Right hindlimb (tissue), 1 donor: ENCODE measurements at regions not wholly inside any gene's neighbourhood (a gene's known extent, or its start where the extent isn't known, plus 50 kb on each side); places are given as distances from the start of the nearest gene placed in this dataset.

Experiments
- DNase-seq: peaks from one replicate; pipeline ENCODE4 v3.0.0-alpha.2; 2018

DNA sequence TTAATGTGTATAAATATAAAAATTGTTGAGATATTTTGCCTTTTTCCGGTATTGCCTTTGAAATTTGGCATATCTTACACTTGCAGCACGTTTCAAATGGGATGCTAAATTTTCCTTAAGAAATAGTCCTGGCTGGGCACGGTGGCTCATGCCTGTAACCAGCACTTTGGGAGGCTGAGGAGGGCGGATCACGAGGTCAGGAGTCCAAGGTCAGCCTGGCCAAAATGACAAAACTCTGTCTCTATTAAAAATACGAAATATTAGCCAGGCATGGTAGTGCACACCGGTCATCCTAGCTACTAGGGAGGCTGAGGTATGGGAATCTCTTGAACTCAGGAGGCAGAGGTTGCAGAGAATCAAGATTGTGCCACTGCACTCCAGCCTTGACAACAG, 220.2 kb downstream of the PTEN start:
- DNase-seq = no peak

DNA sequence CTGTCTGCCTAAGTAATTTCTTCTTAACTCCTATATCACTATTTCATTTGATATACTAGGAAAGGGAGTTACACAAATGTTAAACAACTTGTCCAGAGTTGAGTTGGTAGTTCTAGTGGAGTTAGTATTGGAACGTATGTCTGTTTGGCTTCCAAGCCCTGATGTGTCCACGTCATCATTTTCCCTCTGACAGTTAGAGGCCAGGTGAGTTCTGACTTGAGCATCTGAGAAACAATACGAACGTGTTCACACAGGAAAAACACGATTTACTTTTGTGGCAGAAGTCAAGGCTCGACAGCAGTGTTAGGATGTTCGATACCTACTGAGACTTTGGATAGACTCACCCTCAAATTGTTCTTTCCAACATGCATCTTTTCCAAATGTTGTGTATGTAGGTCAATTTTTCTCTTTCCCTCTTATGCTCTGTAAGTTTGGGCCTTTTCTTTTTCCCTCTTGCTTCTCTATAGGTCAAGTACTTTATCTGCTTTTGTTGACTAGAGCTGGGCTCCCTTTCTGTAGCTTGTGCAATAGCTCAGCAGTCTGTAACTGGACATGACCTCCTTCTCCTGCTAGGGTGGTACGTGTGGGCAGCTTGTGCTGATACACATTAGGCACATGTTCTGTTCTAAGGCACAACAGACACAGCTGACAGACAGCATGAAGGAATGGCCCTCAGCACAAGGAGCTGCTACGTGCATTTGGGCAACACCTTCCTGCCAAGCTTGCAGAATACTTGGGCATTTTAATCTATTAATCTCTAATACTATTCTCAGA, 222.9 kb downstream of the PTEN start:
- no peak for DNase-seq

DNA sequence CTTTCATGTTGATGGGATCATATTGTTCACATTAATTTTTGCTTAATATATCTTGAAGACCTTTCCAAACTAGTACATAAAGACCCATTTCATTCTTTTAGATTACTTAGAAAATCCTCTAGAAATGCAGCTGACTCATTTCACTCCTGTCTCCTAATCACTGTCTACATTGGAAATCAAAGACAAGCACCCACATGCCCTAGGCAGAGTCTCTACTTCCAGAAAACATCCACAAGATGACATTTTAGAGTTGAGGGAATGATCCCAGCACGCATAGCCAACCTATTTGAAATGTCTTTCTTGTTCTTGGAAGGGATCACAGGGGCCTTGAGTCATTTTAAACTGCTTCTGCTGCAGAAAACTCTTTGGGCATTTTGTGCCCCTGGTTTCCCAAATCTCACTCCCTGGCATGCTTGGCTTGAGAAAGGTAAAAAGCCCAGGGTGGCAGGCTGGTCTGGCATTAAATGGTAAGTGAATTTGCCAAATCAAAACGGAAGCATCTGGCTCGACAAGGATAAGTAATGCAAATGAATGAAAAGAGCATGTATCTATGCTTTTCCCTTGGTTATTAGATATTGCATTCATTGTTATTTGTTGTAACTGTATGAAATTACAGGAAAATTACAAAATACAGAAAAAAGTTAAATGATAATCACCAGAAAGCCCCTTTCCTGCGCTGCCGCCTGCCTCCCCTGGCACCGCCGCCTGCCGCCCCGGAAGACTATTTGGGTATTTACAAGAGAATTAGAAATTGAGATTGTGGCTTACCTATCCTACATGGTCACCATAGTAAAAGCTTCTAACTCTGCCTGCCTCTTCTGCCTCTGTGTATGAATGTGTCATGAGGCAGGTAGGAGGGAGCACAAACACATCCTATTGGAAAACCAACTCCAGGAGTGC, 225.3 kb downstream of the PTEN start:
- no peak for DNase-seq

DNA sequence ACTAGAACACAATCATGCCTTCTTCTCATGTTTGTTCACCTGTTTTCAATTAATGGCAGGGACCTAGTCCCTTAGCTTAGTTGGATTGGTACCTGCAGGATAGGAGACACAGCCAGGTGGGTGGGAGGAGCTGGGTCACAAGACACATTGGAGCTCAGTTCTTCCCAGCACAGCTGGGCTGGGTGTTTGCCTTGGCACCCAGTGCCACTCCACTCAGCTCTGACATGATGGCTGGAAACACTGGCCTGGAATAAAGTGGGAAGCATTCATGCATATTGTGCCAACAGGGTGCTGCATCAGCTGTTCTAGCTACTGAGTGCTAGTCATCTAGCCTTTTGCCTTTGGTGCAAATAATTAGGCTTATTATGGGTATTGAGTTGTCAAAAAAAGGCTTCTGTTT, 226.1 kb downstream of the PTEN start:
- DNase-seq = no peak

DNA sequence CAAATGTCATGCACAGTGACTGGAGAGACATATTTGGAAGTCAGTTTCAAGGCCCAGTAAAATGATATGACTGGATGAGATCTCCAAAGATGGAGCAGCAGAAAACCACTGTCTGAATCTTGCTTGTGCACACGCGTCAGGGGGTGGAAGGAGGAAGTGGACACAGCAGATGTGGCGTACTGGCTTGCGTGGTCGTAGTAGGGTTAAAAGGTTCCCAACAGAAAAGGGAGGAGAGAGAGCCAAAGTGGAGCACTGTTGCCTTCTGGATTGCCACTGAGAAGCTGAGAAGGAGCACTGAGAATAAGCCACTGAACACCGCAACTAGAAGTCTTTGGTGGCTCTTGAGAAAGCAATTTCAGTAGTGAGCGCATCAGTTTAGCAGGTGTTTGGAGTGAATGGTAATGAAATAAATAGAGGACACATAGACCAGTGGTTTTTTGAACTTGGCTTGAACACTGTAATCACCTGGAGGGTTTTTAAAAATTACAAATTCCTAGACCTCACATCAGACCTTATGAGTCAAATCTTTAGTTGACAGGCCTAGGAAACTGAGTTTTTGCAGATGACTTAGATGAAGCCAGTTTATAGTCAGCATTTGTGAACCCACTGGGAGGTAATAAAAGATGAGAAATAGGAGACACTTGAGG, 227.3 kb downstream of the PTEN start:
- DNase-seq = no peak

DNA sequence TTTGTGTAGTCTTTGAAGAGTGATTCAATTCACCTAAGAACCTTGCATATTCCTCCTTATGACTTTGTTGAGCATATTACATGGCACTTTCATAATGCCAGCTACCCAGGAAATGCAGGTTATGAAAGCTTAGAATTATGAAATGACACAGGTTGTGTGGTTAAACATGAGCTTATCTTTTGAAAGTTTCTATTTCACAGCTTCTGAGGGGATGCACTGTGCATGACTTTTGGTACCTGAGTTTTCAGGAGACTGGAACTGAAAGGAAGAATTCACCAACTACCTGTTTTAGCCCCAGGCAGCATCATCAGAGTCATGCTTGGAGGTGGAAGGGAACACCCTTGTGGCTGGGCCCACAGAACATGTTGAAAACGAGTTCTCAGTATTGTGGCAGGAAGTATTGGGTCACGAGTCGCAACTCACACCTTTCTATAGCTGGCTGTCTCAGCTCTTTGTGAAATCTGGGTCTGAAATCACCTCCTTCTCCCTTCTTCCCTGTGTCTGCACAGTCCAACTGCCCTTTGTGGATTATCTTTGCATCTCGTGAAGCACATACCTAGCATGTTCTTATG, 228.2 kb downstream of the PTEN start:
- DNase-seq = no peak

DNA sequence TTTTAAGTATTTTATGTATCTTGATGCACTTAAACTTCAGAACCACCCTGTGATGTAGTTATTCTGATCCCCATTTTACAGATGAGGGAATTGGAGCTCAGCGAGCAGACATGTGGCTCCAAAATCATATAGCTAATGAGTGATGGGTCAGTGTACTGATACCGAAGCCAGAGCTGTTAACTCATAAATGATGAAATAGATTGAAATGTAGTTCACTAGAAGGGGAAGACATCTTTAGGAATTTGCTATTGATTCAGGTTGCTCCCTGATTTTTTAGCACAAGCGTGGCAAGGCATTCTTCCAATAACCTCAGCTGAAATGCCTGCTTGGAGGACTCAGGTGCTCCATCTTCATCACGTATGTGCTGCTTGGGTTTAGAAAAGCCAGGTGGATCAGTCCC, 228.8 kb downstream of the PTEN start:
- DNase-seq = no peak

DNA sequence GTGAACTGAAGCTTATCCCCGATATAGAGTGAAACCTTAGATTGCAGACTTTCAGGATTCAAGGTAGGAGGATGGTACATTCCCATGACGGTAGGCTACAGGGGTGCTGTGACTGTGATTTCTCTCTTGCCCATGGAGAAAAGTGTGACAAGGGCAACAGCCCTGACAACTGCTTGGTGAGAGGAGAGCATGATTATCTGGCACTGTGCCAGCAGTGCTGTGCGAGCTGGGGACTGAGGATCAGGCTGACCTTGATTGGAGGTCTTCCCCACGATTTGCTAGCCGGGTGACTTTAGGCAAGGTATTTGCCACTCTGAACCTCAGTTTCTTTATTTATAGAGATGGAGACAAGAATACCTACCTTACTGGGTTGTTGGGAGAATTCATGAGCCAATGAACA, 229.5 kb downstream of the PTEN start:
- no peak for DNase-seq

DNA sequence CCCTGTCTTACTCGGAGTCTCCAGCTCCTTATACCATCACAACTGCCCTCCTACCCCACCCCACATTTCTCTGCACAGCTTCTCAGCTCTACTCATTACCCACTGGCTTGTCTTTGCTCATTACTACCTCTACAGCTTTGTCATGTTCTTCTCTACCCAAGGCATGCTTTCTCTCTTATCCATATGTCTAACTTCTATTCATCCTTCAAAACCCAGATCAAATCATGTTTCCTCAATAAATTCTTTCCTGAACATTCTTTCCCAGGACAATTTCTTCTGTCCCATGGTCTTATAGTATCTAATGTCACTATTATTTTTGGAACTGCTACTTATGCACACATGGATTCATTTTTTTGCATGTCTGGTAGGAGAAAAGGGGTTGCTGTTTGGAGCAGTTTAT, 231.4 kb downstream of the PTEN start:
- no peak for DNase-seq

DNA sequence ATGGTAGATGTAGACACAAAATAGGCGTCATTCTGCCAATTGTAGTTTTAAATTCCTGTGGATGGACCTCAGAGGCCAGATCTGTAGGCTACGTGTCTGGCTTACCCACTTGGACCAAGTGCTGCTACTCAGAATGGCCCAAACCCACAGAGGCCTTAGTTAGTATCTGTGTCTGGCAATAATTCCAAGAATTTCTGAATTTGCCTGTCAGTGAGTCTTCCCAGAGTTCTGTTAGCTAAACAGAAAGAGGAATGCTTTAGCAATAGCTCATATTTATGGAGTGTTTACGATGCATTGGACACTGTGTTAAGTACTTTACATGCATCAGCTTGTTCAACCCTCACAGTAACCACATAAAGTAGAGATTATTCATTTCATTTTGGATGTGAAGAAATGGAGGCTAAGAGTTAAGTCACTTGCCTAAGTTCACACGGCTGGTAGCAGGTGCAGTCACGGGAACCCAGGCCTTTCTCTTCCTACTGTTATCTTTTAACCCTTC, 231.8 kb downstream of the PTEN start:
- no peak for DNase-seq

DNA sequence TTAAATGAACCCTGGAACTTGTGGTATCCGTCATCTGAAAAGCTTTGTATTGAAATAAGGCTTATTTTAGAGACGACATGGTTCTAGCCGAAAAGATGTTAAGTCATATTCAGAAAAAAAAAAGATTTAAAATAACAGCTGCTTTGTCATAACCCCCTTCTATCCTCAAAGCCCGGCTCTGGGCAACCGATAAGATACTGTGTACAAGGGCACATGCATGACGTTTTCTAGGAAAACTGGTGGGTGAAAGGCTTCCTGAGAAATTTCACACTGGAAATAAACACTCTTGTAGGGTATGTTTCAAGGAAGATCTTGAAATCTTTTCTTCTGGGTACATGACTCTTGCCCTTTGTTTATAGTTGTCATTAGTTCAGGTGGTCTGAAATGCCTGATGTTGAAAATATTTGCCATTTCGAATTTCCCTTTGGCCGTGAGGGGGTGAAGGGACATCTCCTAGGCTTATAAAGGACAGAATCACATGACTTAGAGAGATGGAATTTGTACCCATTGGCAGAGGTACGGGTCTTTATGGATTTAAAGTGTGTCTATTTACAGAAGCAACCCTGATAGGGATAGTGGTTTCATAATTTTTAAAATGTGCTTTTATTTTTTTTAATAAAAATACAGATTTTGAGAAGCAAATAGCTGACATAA, 232.5 kb downstream of the PTEN start:
- no peak for DNase-seq

DNA sequence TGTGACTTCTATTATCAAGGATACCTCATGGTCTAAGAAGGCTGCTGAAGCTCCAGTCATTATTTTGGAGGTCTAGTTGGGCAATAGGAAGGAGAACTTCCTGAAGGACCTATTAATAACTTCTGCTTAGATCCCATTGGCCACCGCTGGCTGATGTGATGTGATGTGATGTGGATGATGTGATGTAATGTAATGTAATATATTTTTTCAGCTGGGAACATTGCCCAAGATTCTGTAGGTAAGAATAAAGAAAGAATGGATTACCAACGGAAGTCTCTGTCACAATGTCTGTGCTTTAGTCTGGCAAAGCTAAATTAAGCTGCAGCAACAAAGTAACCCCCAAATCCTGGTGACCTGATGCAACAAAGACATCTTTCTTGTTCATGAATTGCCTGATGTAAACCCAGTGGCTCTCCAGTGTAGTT, 233.7 kb downstream of the PTEN start:
- DNase-seq = no peak

DNA sequence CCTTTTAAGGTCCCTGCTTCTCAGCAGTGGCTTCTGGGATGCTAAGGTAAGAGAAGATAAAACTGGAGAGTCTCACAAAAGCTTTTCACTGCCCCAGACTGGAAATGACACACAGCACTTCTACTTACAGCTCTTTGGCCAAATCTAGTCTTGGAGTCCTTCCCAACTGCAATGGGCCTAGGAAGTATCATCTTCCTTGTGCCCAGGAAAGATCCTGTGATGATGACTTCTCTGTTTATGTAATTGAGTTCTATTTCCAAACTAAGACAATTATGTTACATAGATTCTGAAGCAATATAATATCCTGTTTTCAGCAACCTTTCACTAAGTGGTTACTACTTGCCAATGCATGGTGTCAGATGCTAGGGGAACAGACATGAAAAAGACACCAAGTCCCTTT, 234.1 kb downstream of the PTEN start:
- DNase-seq = no peak

DNA sequence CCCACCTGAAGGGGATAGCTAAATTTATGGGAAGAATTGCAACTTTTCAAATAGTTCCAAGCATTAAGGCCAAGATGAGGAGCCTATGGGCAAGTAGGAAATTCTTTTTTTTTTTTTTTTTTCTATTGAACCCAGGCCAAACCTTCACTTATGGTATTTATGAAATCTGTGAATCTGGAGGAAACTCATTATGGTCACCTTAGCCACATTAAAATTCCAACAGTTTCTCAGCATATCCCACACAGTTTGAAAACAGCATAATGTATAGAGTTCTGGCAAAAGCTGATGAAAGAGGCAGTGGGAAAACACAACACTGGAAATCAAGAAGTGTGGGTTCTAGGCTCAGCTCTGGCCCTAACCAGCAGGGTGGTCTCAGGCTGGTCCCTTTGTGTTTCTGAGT, 236.9 kb downstream of the PTEN start:
- no peak for DNase-seq

DNA sequence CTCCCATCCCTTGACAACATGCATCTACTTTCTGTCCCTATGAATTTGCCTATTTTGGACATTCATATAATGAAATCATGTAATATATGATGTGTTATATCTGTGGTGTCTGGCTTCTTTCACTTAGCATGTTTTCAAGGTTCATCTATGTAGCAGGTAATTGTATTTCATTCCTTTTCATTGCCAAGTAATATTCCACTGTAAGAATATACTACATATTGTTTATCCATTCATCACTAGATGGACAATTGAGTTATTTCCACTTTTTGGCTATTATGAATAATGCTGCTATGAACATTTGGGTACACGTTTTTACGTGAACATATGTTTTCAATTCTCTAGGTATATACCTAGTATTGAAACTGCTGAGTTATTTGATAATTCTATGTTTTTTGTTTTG, 238.2 kb downstream of the PTEN start:
- DNase-seq = no peak

DNA sequence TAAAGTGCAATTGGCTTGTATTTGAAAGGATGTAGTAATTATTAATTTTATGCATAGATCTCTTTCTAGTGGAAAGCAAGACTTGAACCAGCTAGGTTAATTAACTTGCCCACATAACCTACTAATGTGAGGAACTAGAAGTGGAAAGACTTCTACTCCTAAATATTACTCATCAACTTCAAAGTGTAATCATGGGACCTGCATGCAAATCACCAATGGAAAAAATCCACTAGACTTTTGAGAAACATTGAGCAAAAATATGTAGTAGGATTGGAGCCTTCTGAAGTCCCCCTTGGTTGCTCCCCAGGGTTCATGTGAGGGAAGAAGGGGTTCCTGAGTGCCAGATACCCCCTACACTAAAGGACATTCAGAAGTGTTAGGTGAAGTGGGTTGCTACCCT, 240.2 kb downstream of the PTEN start:
- DNase-seq = no peak

DNA sequence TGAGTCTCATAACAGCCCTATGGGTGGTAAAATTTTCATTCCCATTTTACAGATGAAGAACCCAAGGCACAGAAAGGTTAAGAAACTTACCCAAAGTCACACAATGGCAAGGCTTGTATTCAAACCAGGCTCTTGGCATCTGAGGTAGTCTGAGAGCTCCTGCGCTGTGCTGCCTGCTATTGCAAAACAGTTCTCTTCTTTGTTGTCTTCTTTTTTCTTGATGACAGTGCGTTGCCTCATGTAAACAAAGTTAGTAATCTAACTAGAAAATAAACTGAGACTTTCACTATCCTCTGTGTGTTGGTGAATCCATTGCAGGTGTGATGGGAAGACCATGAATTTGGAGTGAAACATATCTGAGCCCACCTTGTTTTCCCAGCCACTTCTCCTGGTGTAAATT, 240.8 kb downstream of the PTEN start:
- no peak for DNase-seq

DNA sequence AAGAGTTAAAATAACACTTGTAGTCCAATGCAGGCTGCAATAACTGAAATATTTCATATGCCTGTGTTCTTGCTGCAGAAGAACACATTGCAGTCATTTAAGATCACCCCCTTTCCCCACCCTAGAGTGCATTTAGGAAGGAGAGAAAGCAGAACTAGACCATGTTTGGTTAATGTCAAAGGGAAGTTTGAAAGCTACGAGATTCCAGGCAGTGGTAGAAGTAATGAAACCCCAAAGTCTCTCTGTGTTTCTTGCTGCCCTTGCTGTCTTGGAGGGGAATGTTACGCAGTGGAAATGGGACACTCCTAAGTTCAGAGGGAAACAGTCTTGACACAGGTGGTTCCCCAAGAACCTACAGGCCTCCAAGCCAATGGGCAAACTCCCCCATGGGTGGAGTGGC, 242.9 kb downstream of the PTEN start:
- DNase-seq = no peak

DNA sequence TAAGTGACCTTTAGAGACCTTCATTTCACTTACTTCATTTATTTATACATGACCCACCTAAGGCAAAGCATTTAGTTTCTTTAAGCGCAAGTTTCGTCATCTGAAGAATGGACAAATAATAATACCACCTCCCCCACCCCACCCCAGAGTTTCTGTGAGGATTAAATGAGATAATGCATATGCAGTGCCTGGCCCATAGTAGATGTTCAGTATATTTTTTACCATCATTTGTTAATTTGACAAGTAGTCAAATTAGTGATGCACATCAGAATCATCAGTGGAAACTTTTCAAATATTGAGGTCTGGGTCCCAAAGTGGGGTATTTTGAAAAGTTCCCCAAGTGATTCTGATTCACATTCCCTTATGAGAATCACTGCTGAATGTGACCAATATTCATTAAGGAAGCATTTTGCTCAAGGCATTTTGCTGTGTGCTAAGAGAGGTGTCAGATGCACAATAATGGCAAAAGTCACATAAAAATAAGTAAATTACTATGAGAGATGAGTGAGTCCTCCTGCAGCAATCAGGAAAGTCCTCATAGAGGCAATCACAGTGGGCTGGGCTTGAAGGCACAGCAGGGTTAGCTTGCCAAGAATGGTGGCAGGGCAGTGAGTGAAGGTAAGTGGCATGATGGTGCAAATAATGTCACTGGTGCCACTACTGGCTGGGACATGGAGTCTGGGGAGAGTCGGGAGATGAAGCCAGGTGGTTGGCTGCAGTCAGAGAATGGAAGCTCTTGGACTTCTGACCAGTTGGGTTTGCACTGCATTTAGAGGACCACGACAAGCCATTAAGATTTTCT, 244.1 kb downstream of the PTEN start:
- no peak for DNase-seq

DNA sequence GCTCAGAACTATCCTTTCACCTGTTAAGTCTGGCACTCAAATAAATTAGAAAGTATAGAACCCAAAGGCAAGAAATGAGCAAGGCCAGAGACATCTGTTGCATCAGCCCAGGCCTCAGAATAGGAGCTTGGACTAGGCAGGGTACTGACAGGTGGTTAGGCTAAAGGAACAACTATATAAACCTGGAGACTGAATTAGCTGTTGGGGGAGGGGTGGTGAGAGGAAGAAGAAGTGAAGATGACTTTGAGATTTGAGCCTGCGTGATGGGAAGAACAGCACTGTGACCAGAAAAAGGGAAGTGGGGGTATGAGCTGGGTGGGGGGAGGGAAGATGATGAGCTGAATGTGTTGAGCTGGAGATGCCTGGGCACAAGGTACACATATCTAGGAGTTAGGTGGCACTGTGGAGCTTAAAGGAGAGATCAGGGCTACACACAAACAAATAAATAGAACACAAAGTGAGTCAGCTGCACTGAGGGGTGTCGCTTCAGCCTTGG, 244.7 kb downstream of the PTEN start:
- DNase-seq = no peak

DNA sequence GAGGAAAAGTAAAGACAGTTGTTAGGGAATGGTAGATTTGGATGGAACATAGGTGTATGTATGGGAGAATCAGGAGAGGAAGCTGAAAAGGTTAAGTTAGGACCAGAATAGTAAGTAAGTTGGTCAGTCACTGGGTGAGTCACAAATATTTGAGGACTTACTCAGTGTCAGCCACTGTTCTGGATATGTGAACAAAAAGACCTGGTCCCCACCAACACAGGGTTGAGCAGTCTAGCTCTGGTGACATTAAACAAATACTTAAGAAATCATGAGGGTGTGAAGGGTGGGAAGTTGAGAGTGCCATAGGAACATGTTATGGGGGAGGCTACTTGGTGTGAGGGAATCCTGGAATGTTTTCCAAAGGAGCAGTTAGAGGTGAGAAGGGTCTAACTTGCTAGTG, 246.9 kb downstream of the PTEN start:
- DNase-seq = no peak

DNA sequence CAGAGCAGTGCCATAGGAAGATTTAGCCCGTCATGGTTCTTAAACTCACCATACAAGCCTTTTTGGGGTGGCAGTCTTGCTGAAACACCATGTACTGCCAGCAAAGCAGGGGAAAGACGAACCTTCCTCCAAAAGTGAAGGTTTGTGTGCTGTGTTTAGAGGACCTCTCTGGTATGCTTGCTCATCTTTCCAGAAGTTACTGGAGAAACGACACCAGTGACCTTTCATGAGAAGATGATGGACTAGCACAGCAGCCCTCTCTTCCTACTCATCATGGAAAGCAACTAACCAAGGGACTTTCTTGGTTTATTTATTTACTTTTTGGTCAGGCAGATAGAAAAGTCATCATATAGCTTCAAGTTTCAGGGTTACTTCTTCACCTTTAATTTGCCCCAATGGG, 247.4 kb downstream of the PTEN start:
- DNase-seq = no peak
